ENCODE measurements at regions not wholly inside any gene's neighbourhood (a gene's known extent, or its start where the extent isn't known, plus 50 kb on each side); places are given as distances from the start of the nearest gene placed in this dataset.
"Not testable (repeated sequence)": the region's sequence is repeated elsewhere in the genome, so short reads cannot be mapped to it uniquely, and the experiment has no call there.

DNA sequence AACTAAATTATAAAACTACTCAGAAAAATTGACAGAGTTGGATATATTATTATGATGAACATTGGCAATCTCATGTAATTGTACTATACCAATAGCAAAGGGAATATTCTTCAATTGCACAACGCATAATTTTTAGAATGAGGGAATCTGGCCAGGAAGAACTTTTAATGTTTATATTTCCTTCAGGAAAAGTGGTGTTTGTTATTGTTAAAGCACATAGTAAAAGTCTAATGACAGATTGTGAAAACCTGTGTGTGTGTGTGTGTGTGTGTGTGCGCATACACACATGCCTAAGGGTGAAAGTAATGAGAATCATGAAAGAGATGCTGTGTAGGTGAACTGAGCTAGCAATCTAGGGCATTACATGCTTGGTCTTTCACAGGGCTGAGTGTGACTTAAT is 877.7 kb downstream of the SLC6A15 start:
- Histone ChIP-seq H3K27ac (no peak overlapping the region), H3K36me3 (no peaks in the 10 kb centered on the region), H3K4me1 (no peaks in the 10 kb centered on the region), H3K9me3 (peaks cover 9% of the 10 kb centered on the region), H3K27me3 (ENCODE audit: low read depth) (no peaks in the 10 kb centered on the region), H3K4me3 (no peak overlapping the region)
- TF ChIP-seq, protein P1, sequence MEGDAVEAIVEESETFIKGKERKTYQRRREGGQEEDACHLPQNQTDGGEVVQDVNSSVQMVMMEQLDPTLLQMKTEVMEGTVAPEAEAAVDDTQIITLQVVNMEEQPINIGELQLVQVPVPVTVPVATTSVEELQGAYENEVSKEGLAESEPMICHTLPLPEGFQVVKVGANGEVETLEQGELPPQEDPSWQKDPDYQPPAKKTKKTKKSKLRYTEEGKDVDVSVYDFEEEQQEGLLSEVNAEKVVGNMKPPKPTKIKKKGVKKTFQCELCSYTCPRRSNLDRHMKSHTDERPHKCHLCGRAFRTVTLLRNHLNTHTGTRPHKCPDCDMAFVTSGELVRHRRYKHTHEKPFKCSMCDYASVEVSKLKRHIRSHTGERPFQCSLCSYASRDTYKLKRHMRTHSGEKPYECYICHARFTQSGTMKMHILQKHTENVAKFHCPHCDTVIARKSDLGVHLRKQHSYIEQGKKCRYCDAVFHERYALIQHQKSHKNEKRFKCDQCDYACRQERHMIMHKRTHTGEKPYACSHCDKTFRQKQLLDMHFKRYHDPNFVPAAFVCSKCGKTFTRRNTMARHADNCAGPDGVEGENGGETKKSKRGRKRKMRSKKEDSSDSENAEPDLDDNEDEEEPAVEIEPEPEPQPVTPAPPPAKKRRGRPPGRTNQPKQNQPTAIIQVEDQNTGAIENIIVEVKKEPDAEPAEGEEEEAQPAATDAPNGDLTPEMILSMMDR (IDR thresholded peaks at IDR 0.05): no peak
- intact Hi-C loops (cut with DNase I): no loop called here
- no peak for ATAC-seq
- DNase-seq: no peak

DNA sequence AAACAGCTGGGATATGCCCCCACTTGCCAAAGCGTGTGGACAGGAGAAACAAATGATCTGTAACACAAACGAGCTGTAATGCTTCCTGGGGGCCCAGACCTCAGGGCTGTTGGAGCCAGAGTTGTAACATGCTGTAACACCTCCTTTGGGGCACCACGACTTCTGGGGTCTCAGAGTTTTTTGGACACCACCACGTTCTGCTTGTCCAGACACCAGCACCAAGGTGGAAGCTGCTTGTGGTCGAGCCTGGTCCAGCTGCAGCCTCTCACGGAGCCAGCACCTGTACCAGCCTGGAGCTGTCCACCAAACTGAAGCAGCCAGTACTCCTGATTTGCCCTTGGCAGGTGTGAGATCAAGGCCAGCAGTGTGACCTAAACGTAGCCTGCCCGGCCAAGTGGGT is 879.4 kb downstream of the SLC6A15 start:
- DNase-seq (no peak), ATAC-seq (no peak)
- no peak overlapping the region for H3K27ac ChIP-seq
- peaks cover 9% of the 10 kb centered on the region for H3K9me3 ChIP-seq
- intact Hi-C loops (cut with DNase I): no loop called here
- TF ChIP-seq, protein P1 (IDR thresholded peaks at IDR 0.05): no peak
- H3K27me3 ChIP-seq (ENCODE audit: low read depth): no peaks in the 10 kb centered on the region
- no peak overlapping the region for H3K4me3 ChIP-seq
- H3K36me3 ChIP-seq: no peaks in the 10 kb centered on the region
- no peaks in the 10 kb centered on the region for H3K4me1 ChIP-seq

DNA sequence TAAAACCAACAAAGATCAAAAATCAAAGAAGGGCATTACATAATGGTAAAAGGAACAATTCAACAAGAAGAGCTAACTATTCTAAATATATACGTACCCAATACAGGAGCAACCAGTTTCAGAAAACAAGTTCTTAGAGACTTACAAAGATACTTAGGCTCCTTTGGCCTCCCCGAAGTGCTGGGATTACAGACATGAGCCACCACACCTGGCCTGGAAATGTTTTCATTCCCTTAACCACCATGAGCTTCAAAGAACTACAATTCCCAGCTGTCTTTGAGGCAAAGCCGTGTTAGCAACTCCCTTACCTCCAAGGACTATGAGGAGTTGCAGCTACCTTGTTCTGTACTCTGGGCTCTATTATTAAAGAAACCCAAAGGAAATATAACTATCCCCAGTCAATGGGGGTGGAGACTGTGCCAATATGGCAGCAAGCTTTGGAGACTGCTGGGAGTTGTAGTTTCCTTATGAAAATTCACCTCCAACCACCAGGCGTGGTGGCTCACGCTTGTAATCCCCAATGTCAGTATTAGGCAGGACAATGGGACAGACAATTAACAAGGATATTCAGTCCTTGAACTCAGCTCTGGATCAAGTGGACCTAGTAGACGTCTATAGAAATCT is 893.9 kb downstream of the SLC6A15 start:
- H3K9me3 ChIP-seq; H3K27ac ChIP-seq; H3K4me1 ChIP-seq; ATAC-seq; H3K27me3 ChIP-seq (ENCODE audit: low read depth); intact Hi-C loops (cut with DNase I); DNase-seq; H3K36me3 ChIP-seq; H3K4me3 ChIP-seq: not testable (repeated sequence)

DNA sequence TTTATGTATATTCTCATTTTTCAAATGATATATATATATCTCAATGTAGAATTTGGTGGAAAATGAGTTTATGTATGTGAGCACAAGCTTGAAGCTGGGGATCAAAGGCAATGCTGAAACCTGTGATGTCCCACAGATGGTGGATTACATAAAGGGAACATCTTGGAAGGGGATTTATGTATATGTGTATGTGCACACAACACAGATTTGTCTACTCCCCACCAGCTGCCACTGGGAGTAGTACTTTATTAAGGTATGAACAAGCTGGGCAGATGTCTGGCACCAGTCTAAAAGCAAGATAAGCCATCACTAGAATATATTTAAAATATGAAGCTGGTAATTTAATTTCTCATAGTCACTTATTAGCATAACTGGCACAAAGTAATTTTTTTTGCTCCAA is 895.6 kb downstream of the SLC6A15 start:
- H3K4me3 ChIP-seq: no peak overlapping the region
- no peaks in the 10 kb centered on the region for H3K27me3 ChIP-seq (ENCODE audit: low read depth)
- H3K27ac ChIP-seq: no peak overlapping the region
- intact Hi-C loops (cut with DNase I): no loop called here
- no peak for DNase-seq
- H3K4me1 ChIP-seq: no peaks in the 10 kb centered on the region
- no peaks in the 10 kb centered on the region for H3K36me3 ChIP-seq
- TF ChIP-seq, protein P1 (IDR thresholded peaks at IDR 0.05): no peak
- H3K9me3 ChIP-seq: no peaks in the 10 kb centered on the region
- no peak for ATAC-seq

DNA sequence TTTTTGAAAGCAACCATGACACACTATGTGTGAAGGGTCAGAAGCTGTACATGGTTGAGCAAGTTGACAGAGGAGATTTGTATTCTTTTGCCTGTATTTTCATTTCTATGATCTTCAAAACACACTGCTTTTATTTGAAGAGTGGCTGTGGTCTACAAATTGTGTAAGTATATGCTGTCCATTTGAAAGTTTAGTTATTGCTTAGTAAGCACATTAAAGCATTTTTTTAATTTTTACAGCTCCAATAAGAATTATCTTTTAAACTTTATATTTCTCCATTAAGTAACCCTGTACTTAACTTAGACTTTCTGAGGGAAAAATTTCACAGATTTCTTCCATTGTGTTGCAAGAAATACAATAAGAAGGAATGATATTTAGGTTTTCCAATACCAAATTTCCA is 915.2 kb downstream of the SLC6A15 start:
- ATAC-seq: no peak
- no peaks in the 10 kb centered on the region for H3K9me3 ChIP-seq
- no peak overlapping the region for H3K27ac ChIP-seq
- H3K4me1 ChIP-seq: no peaks in the 10 kb centered on the region
- no peak overlapping the region for H3K4me3 ChIP-seq
- TF ChIP-seq, protein P1 (IDR thresholded peaks at IDR 0.05): no peak
- H3K27me3 ChIP-seq (ENCODE audit: low read depth): no peaks in the 10 kb centered on the region
- intact Hi-C loops (cut with DNase I): no loop called here
- H3K36me3 ChIP-seq: no peaks in the 10 kb centered on the region
- no peak for DNase-seq

DNA sequence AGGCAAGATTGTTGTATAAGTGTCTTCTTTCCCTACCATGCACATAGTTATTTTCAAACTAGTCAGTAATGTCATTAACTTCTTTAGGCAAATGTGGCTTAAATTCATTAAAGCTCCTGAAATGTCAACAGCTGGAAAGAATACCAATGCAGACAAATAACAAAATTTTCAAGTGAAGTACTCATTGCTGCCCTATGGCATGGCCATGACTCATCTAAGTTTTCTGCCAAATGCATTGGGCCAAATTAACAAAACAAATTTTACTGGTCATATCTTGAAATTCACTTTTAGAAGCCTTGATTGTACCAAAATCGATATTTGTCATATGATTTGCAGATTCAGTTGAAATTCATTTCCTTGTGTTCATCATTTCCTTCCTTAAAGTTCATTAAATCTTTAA is 915.9 kb downstream of the SLC6A15 start:
- no peak overlapping the region for H3K4me3 ChIP-seq
- no peaks in the 10 kb centered on the region for H3K36me3 ChIP-seq
- ATAC-seq (no peak), DNase-seq (no peak)
- TF ChIP-seq, protein P1 (IDR thresholded peaks at IDR 0.05): no peak
- no peaks in the 10 kb centered on the region for H3K27me3 ChIP-seq (ENCODE audit: low read depth)
- H3K27ac ChIP-seq: no peak overlapping the region
- no peaks in the 10 kb centered on the region for H3K9me3 ChIP-seq
- no peaks in the 10 kb centered on the region for H3K4me1 ChIP-seq
- intact Hi-C loops (cut with DNase I): no loop called here

All from lower lobe of right lung (tissue), 2 donors.